GM18517 (cell line): ENCODE measurements at regions not wholly inside any gene's neighbourhood (a gene's known extent, or its start where the extent isn't known, plus 50 kb on each side); places are given as distances from the start of the nearest gene placed in this dataset.

Experiments used
- ATAC-seq: cut with Tn5 transposase; IDR thresholded peaks from one replicate; pipeline ENCODE4 v1.9.1; 2021; ENCODE audit warnings: mild to moderate bottlenecking, moderate library complexity; ENCODE audit not compliant: unreplicated experiment

- no peak for ATAC-seq
Observed at GRCh38 chr2:234309431-234309830, 187.4 kb downstream of the ARL4C start.

GRCh38 chr2:234308813-234309195 lies 188.1 kb downstream of the ARL4C start:
- ATAC-seq = peak; percentile 89

DNA sequence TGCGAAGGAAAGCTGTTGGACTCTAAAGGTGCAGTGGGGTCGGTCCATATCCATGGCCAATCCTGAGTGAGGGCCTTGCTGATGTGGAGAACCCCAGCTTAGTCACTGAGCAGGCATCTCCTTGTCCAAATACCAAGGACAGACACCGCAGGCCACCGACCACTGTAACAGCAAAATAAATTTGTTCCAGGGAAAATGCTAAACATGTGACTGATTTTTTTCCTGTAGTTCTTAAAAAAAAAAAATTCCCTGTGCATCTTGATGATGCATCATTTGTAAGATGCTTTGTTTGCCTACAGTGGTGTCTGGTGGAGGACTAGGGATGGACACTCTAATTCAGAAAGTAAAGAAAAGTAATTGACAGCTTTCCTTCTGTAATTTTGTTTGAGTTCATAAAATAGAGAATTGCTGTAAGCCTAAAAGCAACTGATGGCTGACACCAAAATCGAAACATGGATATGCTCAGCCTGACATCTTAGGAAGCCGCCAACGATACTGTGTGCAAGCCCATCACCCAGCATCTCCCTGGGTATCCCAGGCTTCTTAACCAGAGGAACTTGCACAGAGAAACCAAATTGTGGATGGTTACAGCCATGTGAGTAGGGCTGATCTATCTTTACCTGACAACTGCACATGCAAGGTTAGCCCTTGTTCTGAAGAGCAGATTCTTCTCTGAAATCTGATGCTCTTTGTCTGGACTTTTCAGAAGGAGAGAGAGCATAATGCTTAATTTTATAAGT lies 188.6 kb downstream of the ARL4C start:
- no peak for ATAC-seq

DNA sequence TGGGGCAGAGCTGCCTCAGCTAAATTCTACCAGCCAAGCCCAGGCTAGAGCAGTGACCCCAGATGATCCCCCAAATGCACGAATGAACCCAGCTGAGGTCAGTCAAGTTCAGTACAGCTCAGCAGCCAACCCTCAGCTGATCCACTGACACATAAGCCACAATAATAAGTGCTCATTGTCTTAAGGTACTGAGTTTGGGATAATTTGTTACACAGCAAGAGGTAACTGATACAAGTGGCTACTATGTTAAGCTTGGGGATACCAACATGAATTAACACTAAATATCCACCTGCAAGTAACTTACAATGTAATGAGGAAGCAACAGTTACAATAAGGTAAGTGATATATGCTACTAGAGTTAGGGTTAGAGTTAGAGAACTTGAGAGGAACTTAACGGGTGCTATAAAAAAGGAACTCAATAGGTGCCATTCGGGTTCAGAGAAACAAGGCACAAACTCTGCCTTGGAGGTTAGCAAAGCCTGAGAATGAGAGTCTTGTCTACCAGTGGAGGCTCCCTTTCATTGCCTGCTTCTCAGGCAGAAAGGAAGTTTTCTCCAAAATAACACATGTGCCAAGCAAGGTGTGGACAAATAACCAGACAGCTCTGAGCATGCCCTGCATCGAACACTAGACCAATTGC lies 189.4 kb downstream of the ARL4C start:
- no peak for ATAC-seq

- no peak for ATAC-seq
Observed at GRCh38 chr2:234306426-234307173, 190.3 kb downstream of the ARL4C start.

DNA sequence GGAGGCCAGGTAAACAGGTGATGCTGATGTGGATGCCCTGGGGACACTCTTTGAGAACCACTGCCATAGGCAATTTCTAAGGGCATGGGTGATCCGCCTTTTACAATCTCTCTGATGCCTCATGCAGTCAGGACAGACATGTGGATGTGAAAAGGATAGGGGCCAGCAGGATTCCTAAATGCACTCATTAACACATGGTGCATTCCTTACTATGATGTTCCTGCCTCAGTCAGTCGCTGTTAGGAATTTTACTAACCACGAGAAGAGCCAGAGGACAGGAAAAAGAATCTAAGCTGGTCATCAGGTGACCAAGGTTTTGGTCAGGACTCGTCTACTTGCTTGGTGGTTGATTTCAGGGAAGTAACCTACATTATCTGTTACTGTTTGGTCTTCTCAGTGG lies 191.0 kb downstream of the ARL4C start:
- no peak for ATAC-seq

GRCh38 chr2:234304950-234305349 lies 191.9 kb downstream of the ARL4C start:
- ATAC-seq = no peak

- no peak for ATAC-seq
Observed at GRCh38 chr2:234302664-234302991, 194.3 kb downstream of the ARL4C start.

- no peak for ATAC-seq
Observed at GRCh38 chr2:234300932-234301823, 195.7 kb downstream of the ARL4C start.

- ATAC-seq = no peak
Observed at GRCh38 chr2:234300391-234300925, 196.4 kb downstream of the ARL4C start.

DNA sequence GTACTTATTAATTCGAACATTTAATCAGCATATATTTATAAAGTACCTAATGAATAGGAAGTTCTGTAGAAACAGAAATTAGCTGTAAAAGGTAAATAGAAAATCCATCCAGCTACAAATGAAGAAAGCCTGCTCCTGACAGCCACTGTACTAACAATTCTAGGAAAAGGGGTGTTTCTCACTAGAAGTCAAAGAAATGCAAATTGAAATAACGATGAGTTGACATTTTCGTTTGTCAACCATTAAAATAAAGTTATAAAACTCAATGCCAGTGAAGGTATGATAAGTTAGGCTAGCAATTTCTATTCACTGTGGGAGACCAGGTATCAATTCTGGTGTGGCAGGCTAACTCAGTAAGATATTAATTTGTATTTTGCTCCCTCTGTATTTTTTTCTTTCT lies 198.0 kb downstream of the ARL4C start:
- no peak for ATAC-seq

GRCh38 chr2:234296991-234297390 lies 199.9 kb downstream of the ARL4C start:
- ATAC-seq = no peak

DNA sequence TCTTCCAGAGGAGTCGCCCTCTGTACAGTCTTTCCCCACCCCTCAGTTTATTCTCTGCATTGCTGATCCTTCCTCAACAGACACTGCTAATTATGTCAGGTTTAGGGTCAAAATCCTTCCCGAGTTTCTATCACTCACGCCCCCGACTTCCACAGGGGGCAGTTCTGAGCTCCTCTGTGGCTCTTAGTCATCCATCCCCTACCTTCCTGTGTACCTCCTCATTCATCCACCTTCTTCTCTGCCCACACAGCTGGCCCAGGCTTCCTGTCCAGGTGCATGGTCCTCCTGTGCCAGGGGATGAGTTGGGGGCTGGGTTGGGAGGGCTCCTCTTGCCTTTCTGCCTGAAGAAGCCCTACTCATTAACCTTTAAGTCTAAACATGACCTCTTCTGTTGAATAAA lies 202.9 kb downstream of the ARL4C start:
- ATAC-seq = no peak

DNA sequence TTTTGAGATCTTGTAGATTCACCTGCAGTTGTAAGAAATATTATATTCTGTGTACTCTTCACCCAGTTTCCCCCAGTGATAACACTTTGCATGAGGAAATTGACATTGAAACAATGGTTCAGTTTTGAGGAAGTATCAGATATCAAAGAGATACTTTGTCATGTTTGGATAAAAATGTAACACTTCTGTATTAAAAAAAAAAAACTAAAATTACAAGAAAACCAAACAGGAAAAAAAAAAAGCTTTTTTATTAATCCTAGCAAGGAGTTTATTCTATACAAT lies 204.0 kb downstream of the ARL4C start:
- ATAC-seq = no peak

DNA sequence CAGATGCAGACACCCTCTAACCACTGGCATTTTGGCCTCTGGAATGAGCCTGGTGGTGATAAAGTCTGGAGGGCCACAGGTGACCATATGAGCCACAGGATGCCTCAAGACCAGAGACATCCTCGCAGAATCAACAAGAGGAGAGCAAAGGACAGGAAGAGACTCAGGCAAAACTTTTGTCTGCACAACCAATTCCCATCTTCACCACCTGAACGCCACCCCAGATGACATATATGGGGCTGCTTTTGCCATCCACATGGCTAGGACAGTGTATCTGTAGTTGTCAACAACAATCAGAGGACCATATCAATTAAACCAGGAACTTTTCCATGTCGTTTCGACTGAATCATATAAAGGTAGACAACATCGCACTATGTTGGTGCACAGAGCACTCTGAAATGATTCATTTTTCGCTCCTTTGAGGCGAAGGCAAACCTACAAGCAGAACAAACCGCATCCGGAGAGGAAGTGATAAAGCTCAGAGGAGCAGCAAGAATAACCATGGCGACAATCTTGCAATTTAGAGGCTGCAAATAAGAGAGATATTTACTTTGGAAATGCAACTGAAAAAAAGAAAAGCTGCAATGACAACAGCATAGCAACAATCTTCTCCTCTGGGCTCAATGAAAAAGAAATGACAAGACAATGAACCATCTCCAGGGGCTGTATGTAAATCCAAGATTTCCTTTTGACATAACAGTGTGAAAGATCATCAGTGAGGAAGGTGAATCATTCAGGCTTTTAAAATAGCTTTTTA lies 204.5 kb downstream of the ARL4C start:
- peak; percentile 73 for ATAC-seq

GRCh38 chr2:234291765-234292204 lies 205.1 kb downstream of the ARL4C start:
- peak; percentile 12 for ATAC-seq

DNA sequence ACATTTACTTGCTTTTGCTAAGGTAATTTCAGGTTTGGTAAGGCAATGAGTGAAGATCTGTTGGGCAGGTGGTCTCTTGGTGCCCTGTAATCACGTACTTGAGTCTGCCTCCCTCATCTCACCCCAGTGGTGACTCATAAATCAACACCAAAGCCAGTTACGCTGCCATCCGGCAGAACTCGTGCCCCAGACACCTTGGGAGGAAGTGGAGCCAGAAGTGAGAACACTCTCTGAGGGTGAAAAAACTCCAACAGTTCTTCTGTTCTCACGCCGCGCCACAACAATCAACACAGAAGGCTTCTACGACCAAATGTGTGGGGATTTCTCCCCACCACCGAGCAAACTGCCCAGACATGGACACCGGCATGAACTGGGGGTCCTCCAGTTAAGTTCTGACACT lies 206.2 kb downstream of the ARL4C start:
- peak; percentile 63 for ATAC-seq

DNA sequence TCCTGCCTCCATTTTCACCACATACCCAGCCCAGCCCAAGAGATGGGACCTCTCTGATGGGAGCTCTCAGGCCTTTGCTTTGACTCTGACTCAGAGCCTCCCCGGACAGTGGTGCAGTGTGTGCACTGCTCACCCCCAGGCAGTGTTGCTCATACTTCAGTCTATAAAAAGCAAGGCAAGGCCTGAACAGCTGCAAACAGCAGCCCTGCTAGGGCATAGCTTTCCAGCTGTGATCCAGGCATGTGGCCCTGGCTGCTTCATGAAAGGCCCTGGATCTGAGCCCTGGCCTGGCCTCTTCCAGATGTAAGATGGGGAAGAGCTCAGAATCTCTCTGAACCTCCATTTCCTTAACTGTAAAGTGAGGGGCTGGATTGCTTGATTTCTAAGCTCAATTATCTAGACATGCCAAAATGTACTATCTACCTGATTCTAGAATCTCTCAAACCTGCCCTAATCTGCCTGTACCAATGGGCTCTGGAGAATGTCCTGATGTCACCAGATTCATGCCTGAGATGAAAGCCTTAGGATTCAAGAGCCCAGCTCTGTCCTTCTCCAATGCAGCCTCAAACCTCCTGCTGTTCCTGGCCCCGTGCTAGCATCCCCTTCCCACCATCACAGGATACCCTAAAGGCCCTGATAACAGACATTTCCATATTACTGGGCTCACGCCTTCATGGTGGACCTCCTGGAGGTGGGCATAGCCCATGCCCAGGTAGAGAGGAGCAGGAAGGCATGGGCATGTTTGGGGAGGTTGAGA lies 206.9 kb downstream of the ARL4C start:
- ATAC-seq = no peak

GRCh38 chr2:234288974-234289455 lies 207.9 kb downstream of the ARL4C start:
- ATAC-seq = no peak
